HG03378 (cell line): ENCODE measurements at regions not wholly inside any gene's neighbourhood (a gene's known extent, or its start where the extent isn't known, plus 50 kb on each side); places are given as distances from the start of the nearest gene placed in this dataset.

Source experiments
- ATAC-seq: cut with Tn5 transposase; IDR thresholded peaks from one replicate; pipeline ENCODE4 v1.9.1; 2021; ENCODE audit warnings: mild to moderate bottlenecking, moderate library complexity; ENCODE audit not compliant: unreplicated experiment

DNA sequence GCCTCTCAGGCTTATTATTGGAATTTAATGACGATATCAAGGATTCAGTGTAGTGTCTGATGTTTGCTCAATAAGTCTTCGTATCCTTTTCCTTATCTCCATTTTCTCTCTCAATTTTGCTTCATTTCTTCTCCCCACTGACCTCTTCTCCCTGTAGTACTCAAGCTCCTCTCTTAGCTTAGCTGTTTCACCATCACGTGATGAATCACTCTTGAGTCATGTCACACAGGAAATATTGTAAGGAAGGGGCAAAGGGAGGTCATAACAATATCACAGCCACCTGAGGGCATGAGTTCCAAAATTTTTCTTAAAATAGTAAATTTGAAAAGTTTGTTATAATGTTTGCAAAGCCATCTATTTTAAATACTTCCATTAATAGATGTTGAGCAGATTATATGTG is 392.2 kb upstream of the MARCKS start:
- no peak for ATAC-seq

DNA sequence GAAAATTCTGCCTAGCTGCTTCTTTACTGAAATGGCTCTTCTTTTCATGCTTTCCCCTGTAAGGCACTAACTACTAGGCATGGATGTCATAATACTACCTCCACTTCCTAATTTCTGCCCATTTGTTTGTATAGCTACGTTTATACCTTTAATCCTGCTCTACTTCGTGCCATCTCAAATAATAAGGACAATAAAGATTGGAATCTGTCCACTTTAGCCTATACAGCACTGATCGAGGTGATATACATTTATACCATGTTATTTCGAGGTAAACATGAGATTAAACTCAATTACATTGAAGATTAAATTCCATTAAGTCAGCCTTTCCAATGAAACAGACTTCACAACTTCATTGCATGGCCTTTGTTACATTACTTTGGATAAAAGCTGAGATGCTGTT is 390.6 kb upstream of the MARCKS start:
- ATAC-seq = no peak

DNA sequence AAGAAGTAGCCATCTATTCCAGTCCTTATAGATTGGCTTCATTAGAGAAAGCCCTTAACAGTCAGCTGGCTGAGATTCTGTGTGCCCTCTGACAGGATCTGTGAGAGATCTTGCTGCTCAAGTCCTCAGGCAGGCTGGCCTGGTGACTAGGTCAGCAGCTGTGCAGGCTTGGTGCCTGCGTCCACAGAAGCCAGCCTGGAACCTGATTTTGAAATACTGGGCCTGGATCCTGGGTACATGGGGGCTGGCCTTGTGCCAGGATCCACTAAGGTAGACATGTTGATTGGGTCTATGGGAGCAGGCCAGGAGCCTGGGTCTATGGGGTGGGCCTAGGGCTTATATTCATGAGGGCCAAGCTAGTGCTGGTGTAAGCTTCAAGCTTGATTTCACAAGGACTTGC is 381.8 kb upstream of the MARCKS start:
- no peak for ATAC-seq

DNA sequence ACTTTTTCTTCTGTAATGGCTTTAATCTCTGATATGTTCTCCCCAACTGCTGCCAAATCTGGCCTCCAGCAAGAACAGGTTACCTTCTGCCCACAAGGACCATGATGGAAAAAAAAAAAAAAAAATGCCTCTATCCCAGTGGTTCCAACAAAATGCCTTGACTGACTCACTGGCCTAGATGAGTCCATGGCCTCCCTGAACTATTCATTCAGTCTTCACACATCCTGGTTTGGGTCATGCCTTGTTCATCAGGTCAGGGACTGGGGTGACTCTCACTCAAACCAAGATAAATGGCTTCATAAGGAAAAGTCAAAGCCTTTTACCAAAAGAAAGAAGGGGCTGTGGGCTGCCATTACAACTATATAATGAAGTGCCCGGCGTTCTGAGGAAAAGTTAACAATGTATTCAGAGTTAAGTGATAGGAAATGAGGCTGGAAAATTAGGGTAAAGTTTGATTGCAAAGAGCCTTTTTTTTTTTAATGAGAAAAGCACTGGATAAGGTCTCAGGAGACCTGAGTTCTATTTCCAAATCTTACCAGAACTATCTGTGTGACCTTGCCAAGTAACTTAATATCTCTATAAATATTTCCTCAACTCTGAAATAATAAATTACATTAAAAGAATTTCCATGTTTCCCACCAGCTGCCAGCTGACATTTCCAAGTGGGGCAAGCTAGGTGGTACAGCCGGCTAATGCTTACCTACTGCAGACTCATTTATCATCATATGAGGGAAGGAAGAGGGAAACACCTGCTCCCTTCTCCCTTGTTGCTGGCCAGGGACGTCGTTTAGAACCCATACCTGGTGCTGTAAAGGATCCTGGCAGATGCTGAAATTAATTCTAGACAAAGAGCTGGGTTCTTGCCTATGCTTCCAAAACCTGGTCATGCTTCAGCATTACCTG is 380.0 kb upstream of the MARCKS start:
- no peak for ATAC-seq

DNA sequence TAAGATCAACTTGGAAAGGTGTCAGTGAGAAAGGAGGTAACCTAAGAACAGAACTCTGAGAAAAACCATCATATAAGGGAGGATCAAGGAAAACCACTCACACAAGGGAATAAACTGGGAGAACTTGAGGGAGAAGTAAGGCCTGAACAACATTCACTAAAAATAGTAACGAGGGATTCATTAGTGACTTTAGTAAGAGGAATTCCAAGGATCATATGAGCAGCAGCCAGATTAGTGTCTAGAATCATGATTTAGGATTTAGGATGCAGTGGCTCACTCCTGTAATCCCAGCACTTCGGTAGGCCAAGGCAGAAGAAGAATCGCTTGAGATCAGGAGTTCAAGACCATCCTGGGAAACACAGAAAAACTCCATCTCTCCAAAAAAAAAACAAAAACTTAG is 376.5 kb upstream of the MARCKS start:
- ATAC-seq = no peak

DNA sequence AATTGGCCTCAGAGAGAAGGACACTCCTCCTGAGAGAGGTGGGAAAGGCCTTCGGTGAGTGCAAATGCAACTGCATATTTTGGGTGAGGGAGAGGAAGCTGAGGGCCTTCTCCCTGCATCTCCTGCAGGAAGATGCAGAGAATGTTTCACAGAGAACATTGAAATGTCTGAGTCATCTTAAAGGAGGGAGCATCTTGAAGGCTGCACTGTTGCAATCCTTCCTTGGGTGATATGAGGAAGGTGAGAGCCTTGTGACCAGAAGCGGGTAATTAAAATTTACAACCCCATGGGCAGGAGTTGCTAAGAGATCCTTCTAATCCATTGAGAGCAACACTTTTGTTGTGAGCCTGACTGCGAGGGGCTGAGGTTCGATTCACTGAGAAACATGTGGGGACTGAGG is 375.7 kb upstream of the MARCKS start:
- no peak for ATAC-seq

DNA sequence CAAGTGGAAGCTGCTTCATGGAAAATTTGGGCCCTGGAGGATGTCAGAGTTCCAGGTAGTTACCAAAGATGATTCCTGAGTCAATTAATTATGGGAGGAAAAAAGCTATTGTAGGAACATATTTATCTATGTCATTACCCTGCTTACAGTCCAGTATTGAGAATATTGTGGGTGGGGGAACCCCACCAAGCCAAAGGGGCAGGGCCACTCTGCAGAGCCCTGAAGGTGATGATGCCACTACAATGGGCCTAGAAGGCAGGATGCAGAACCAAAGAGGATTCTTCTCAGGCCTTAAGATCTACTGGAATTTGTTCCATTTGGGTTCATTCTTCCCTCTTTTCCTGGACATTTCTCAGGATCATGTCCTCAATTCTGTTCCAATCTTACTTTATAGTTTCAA is 375.2 kb upstream of the MARCKS start:
- peak; percentile 47 for ATAC-seq

DNA sequence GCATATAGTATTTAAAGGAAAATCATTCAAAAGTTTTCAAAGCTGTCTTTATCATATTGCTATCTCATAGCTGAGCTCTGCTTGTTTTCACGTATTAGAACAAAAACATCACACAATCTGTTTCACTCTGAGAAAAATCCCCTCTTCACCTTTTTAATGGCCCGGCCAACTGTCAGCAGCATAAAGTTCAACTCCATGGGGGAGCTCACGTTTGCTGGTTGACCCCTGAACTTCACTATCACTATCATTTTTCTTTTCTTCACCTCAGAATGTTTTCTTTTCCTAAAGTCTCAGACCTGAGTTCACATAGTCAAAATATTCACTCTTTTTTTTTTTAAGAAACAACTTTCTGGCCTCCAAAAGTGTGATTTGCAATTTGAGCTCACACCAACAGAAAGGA is 374.4 kb upstream of the MARCKS start:
- ATAC-seq = no peak

- ATAC-seq = no peak
Observed at GRCh38 chr6:113486199-113486598, 370.9 kb upstream of the MARCKS start.

DNA sequence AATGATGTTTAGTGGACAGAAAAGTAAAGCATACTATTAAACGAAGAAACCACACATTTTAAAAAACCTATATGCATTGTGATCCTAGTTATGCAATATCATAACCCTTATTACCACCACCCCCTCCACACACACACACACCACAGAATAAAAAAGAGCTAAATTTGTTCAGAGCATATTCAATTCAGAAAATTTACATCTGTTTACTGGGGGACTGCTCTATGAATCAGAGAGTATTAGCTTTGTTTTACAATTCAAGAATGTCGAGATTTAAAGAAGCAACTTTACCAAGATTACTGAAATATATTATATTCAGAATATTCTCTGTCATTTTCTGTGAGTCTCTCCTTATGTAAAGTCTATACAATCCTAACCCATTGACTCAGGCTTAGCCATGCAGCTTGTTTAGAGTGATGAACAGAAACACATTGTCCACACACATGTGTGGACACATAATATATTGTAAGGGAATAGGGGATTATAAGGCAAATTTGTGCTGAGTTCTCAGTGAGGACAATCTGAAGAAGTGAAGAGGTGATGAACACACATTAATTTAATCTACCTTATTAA is 369.6 kb upstream of the MARCKS start:
- no peak for ATAC-seq

DNA sequence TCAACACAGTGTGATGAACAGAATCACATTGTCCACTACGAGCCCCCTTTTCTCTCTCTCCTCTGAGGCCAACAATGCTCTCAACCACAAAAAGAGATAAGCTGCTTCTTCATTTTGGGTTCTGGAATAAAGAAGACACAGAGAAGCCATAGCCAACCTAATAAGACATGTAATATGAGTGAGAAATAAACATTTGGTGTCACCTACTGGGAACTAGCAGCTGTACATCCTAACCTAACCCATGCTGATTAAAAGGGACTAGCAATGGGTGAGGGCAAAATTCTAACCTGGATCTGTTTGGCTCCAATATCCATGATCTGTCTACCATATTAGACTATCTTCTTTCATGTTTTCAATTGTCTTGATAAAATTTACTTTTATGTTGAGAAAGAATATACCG is 369.1 kb upstream of the MARCKS start:
- ATAC-seq = no peak

GRCh38 chr6:113488812-113489685 is 368.1 kb upstream of the MARCKS start:
- ATAC-seq = no peak

DNA sequence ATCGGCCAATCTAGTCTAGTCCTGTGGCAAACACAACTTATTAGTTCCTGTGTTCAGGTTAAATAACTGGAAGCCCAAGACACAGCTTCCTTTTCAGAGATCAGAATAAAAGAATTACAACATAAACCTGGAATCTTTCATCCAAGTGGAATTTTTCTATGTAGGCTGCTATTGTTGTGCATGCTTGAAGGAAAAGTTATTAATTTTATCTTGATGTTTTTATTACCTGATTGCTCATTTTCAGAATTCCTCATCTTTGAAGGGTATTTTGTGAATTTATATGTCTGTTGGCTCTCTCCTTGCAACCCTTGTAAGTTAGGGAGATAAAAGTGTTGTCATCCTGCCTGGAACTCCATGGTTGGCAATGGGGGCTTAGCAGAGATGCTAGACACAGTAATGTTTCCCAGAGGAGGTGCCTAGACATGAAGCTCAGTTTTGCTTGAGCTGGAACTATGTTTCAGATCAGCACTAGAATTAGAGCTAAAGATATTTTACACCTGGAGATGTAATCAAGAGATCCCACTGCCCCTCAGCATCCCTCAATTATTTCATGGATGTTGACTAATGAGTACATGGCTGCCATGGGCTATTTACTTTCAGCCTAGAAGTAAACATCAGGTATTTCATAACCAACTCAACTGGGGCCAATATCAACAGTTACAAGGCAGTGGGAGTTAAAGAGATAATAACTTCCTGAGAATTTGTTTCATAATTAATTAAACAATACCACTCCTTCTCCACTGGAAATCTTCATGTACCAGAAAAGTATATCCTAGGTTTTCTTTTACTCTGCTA is 367.0 kb upstream of the MARCKS start:
- ATAC-seq = no peak

- no peak for ATAC-seq
Observed at GRCh38 chr6:113491376-113491775, 365.8 kb upstream of the MARCKS start.

DNA sequence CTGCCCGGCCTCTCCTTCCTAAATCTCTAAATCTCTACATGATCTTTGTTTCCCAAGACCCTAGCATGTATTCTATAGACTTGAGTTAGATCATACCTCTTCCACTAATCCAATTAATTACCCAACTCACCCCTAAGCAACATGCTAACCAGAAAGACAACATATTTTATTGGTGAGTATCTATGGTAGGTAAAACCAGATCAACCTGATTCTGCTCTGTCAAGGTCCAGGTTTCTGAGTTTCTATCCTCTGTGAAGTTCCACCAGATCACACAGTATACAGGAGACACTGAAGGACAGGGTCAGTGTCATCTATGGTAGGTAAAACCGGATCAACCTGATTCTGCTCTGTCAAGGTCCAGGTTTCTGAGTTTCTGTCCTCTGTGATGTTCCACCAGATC is 363.2 kb upstream of the MARCKS start:
- no peak for ATAC-seq

DNA sequence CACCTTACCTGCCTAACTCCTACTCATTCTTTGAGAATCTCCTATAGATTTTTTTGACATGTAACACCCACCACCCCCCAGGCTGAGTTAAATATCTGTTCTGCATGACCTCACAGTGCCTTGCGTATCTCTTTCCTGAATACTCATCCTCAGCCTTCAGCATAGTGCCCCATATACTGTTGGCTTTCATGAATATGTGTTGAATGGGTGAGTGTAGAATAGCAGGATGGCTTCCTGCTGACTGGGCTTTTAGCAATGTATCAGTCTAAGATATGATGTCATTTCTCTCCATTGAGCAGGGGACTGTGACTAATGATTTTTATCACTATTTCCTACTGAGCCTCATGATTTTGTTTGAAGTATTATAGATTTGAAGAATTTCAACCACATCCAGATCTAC is 361.6 kb upstream of the MARCKS start:
- no peak for ATAC-seq

DNA sequence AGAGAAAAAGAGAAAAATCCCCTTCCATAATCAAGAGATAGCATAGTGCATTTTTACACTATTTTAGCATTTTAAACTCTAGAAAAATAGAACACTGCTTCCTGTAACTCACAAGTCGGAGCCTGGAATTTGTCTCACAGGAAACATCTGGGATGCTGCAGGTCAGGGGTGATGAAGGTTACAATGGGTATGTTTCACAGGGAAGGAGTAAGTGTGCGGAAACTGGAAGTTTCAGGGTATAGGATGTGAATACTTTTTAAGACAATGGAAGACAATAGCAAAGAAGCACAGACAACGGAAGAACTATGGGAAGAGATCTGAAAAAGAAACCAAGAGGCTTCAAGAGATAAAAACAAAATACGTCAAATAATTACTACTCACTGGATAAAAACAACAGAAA is 361.0 kb upstream of the MARCKS start:
- no peak for ATAC-seq

DNA sequence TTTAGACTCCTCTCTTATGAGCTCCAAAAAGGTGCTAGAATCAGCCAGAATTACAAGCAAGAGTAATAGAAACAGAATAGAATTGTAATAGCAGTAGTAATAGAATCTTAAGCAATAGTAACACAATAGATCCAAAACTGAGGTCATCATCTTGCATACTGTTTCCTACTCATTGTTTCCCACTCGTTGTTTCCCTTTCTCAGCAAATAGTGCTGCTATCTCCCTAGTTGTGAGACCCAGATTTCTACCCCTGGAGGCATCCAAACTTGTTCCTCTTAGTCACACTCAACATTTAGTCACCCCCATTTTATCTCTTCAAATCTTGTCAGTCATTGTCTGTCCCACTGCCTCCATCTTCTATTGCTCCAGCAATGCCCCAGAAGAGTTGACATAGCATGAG is 356.9 kb upstream of the MARCKS start:
- no peak for ATAC-seq

- no peak for ATAC-seq
Observed at GRCh38 chr6:113505084-113505699, 352.0 kb upstream of the MARCKS start.

DNA sequence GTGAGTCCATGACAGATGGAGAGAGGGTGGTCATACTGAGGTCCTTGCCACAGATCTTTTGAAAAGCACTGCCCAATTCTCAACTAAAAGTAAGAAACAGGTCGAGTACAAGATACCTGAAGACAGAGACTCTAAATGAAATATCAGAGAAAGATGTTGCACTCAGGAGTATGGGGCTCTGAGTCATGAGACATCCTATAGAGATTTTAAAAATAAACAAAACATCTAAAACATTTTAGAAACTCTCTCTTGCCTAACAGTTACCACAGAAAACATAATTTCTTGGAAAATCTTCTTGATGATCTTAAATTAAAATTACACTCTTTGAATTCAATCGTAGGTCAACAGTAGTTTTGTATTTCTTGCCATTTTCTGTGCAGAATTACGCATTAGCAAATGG is 348.9 kb upstream of the MARCKS start:
- ATAC-seq = no peak
